ENCODE measurements at regions not wholly inside any gene's neighbourhood (a gene's known extent, or its start where the extent isn't known, plus 50 kb on each side); places are given as distances from the start of the nearest gene placed in this dataset.

- Histone ChIP-seq H3K4me3 (no peak overlapping the region), H3K27ac (no peak overlapping the region), H3K27me3 (replicated peaks) (no peaks in the 10 kb centered on the region), H3K9me3 (replicated peaks) (no peaks in the 10 kb centered on the region), H3K36me3 (no peaks in the 10 kb centered on the region), H3K4me1 (replicated peaks) (peaks cover 4% of the 10 kb centered on the region)
- DNase-seq (ENCODE audit: low read depth in 1 of 2, low spot score in 2 of 2), result no peak
These were observed 255.2 kb upstream of the ROBO1 start for GRCh38 chr3:80023010-80023409.

GRCh38 chr3:80018375-80018774 is 250.6 kb upstream of the ROBO1 start:
- Histone ChIP-seq H3K27me3 (replicated peaks) (no peaks in the 10 kb centered on the region), H3K9me3 (replicated peaks) (no peaks in the 10 kb centered on the region), H3K36me3 (no peaks in the 10 kb centered on the region), H3K4me3 (no peak overlapping the region), H3K4me1 (replicated peaks) (peaks cover 14% of the 10 kb centered on the region), H3K27ac (no peak overlapping the region)
- DNase-seq (ENCODE audit: low read depth in 1 of 2, low spot score in 2 of 2), result peak in 1 of 2 experiments; percentile 13

GRCh38 chr3:80017369-80017768 is 249.6 kb upstream of the ROBO1 start:
- no peaks in the 10 kb centered on the region for H3K27me3 ChIP-seq (replicated peaks)
- H3K36me3 ChIP-seq, result no peaks in the 10 kb centered on the region
- peaks cover 14% of the 10 kb centered on the region for H3K4me1 ChIP-seq (replicated peaks)
- no peak overlapping the region for H3K27ac ChIP-seq
- no peak for DNase-seq (ENCODE audit: low read depth in 1 of 2, low spot score in 2 of 2)
- H3K4me3 ChIP-seq, result no peak overlapping the region
- H3K9me3 ChIP-seq (replicated peaks), result no peaks in the 10 kb centered on the region

- no peak overlapping the region for H3K4me3 ChIP-seq
- peaks cover 14% of the 10 kb centered on the region for H3K4me1 ChIP-seq (replicated peaks)
- H3K27me3 ChIP-seq (replicated peaks), result no peaks in the 10 kb centered on the region
- DNase-seq (ENCODE audit: low read depth in 1 of 2, low spot score in 2 of 2), result no peak
- no peak overlapping the region for H3K27ac ChIP-seq
- H3K36me3 ChIP-seq, result no peaks in the 10 kb centered on the region
- no peaks in the 10 kb centered on the region for H3K9me3 ChIP-seq (replicated peaks)
These were observed 246.8 kb upstream of the ROBO1 start for GRCh38 chr3:80014576-80014975.

DNA sequence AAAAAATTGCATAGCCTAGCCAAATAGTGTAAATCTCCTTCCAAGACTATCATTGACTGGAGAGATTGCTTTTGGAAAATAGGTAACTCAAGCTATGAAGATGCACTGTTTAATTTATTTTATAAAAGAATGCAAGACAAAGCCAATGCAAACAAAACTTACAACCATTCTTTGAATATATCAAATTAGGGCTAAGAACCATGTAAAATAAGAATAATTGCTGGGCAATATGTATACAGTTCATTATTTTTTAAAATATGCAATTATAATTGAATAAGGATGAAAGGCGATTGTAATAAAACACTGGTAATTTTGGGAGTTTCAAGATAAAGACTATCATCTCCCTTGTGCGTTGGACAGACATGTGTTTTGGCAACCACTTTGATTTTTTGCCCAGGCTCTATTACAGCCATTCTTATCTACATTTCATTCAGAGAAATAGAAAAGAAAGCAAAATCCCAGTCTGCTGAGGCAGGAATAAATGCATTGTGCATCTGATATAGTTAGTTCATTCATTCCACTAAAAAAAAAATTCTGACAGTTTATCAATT is 242.3 kb upstream of the ROBO1 start:
- Histone ChIP-seq H3K27me3 (replicated peaks) (no peaks in the 10 kb centered on the region), H3K4me1 (replicated peaks) (0 out of 2 replicates have a peak, but pooled peaks cover 3% of the 10 kb centered on the region), H3K27ac (no peak overlapping the region), H3K4me3 (no peak overlapping the region), H3K36me3 (no peaks in the 10 kb centered on the region), H3K9me3 (replicated peaks) (no peaks in the 10 kb centered on the region)
- DNase-seq (ENCODE audit: low read depth in 1 of 2, low spot score in 2 of 2), result no peak

DNA sequence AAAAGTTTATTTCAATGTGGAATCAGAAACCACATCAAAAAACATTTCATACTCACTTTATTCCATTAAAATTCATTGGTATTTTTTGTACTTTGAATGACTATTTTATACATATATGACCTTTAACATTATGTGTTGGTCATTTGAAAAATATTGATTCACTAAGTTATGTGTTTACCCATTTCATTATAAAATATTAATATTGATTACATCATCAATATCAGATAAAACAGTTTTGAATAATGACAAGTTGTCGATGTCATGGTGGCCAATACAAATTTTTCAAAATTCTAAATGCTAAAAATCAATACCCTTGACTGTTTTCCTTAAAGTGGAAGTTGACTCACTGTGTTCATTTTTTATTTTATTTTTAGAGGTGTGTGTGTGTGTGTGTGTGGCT is 239.7 kb upstream of the ROBO1 start:
- Histone ChIP-seq H3K27ac (no peak overlapping the region), H3K9me3 (replicated peaks) (no peaks in the 10 kb centered on the region), H3K4me1 (replicated peaks) (no peaks in the 10 kb centered on the region), H3K27me3 (replicated peaks) (no peaks in the 10 kb centered on the region), H3K4me3 (no peak overlapping the region), H3K36me3 (no peaks in the 10 kb centered on the region)
- no peak for DNase-seq (ENCODE audit: low read depth in 1 of 2, low spot score in 2 of 2)

- Histone ChIP-seq H3K4me3 (no peak overlapping the region), H3K36me3 (no peaks in the 10 kb centered on the region), H3K4me1 (replicated peaks) (no peaks in the 10 kb centered on the region), H3K27ac (no peak overlapping the region), H3K27me3 (replicated peaks) (no peaks in the 10 kb centered on the region), H3K9me3 (replicated peaks) (no peaks in the 10 kb centered on the region)
- DNase-seq (ENCODE audit: low read depth in 1 of 2, low spot score in 2 of 2), result no peak
These were observed 238.5 kb upstream of the ROBO1 start for GRCh38 chr3:80006315-80006714.

DNA sequence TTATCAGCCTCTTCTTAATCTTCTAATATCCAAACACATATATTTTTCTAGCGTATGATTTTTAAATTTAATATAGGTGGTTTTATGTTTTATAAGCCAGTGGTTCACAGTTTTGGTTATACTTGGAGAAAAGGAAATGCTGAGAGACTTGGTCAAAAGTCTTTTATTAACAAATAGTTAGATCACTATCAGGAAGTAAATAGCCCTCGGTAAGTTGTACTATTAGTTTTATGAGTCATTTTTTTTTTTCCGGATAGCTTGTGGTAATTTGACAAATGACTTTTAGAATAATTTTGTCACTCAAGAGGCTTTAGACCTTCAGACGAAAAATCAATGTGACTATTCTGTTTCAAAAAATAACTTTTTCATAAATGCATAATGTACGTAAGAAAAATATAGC is 232.2 kb upstream of the ROBO1 start:
- DNase-seq (ENCODE audit: low read depth in 1 of 2, low spot score in 2 of 2), result no peak
- Histone ChIP-seq H3K9me3 (replicated peaks) (no peaks in the 10 kb centered on the region), H3K4me3 (no peak overlapping the region)

DNA sequence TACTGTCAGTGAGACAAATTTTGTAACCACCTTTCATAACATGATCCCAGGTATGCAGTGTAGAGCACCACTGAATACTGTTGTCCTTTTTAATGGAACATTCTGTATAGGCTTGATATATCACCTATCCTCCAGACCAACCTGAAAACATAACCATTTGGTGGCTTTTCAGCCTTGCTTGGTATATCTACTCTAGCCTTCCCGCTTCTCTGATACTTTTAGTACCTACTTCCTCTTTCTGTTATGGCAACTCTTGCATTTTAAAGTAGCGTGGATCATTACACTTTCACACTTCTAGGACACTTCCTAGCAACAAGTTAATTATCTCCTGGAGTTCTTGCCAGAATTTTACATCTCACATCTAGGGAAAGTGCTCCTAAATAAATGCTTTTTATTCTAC is 226.6 kb upstream of the ROBO1 start:
- no peaks in the 10 kb centered on the region for H3K27me3 ChIP-seq (replicated peaks)
- H3K27ac ChIP-seq, result no peak overlapping the region
- no peak for DNase-seq (ENCODE audit: low read depth in 1 of 2, low spot score in 2 of 2)
- H3K4me3 ChIP-seq, result no peak overlapping the region
- no peaks in the 10 kb centered on the region for H3K36me3 ChIP-seq
- H3K9me3 ChIP-seq (replicated peaks), result no peaks in the 10 kb centered on the region; the same call in 1 of the 2 replicates
- H3K4me1 ChIP-seq (replicated peaks), result no peaks in the 10 kb centered on the region

More for the DNA sequence above, 232.2 kb upstream of the ROBO1 start:
- H3K36me3 ChIP-seq, result no peaks in the 10 kb centered on the region
- no peaks in the 10 kb centered on the region for H3K27me3 ChIP-seq (replicated peaks)
- H3K4me1 ChIP-seq (replicated peaks), result no peaks in the 10 kb centered on the region
- H3K27ac ChIP-seq, result no peak overlapping the region

- no peak overlapping the region for H3K4me3 ChIP-seq
- H3K4me1 ChIP-seq (replicated peaks), result no peaks in the 10 kb centered on the region
- no peaks in the 10 kb centered on the region for H3K36me3 ChIP-seq
- no peak for DNase-seq (ENCODE audit: low read depth in 1 of 2, low spot score in 2 of 2)
- no peak overlapping the region for H3K27ac ChIP-seq
- no peaks in the 10 kb centered on the region for H3K27me3 ChIP-seq (replicated peaks)
- no peaks in the 10 kb centered on the region for H3K9me3 ChIP-seq (replicated peaks)
These were observed 218.5 kb upstream of the ROBO1 start for GRCh38 chr3:79986338-79986737.

DNA sequence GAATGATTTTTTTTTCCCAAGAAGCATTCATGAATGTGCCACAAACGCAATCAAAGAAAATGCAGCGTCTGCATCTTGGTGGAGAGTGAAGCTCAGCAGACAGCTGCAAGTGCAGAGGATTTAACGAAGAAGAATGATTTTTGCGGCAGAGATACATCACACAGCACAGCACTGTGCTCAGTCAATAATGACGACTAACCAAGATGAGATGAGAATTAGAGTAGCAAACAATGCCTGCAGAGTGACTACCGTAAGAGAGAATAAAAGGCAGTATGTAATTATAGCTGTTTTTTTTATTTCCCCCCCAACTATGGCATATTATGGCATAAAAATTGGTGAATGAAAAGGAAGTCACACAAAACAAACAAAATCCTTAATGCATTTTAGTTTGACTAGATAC is 218.0 kb upstream of the ROBO1 start:
- Histone ChIP-seq H3K36me3 (no peaks in the 10 kb centered on the region), H3K27ac (no peak overlapping the region), H3K9me3 (replicated peaks) (no peaks in the 10 kb centered on the region), H3K4me1 (replicated peaks) (no peaks in the 10 kb centered on the region), H3K27me3 (replicated peaks) (no peaks in the 10 kb centered on the region), H3K4me3 (no peak overlapping the region)
- no peak for DNase-seq (ENCODE audit: low read depth in 1 of 2, low spot score in 2 of 2)

DNA sequence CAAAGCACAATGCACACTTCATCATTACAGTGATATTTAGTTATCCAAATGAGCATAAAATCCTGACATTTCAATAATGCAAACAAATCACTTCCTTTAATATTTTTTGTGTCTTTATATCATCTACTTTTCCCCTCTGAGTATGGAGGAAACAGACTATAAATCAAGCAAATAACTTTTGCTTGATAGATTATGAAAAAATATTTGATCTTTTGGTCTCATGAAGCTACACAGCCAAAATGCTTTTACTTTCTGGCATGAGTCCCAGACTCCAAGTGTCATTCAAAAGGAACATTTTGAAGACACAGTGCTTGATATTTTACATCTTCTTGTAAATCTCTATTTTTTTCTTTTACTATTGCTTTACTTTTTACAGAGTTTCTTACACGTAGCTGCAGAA is 215.3 kb upstream of the ROBO1 start:
- no peaks in the 10 kb centered on the region for H3K27me3 ChIP-seq (replicated peaks)
- no peak overlapping the region for H3K27ac ChIP-seq
- DNase-seq (ENCODE audit: low read depth in 1 of 2, low spot score in 2 of 2), result no peak
- no peaks in the 10 kb centered on the region for H3K36me3 ChIP-seq
- no peaks in the 10 kb centered on the region for H3K4me1 ChIP-seq (replicated peaks)
- no peak overlapping the region for H3K4me3 ChIP-seq
- no peaks in the 10 kb centered on the region for H3K9me3 ChIP-seq (replicated peaks)

DNA sequence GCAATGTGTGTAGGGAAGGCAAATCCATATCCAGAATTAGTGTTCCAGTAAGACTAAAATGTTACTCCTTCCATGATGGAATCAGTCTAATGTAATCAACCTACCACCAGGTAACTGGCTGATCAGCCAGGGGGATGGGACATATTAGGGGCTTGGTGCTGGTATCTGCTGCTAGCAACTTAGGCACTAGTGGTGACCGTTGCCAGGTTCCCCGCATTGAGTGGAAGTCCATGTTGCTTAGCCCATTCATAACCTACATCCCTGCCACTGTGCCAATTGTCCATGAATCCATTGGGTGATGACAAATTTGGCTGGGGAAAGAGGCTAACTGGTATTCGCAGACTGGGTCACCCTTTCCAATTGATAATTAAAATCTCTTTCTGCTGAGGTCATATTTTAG is 212.2 kb upstream of the ROBO1 start:
- Histone ChIP-seq H3K9me3 (replicated peaks) (no peaks in the 10 kb centered on the region), H3K4me1 (replicated peaks) (peaks cover 11% of the 10 kb centered on the region), H3K27ac (no peak overlapping the region), H3K4me3 (no peak overlapping the region), H3K36me3 (no peaks in the 10 kb centered on the region), H3K27me3 (replicated peaks) (no peaks in the 10 kb centered on the region)
- no peak for DNase-seq (ENCODE audit: low read depth in 1 of 2, low spot score in 2 of 2)

DNA sequence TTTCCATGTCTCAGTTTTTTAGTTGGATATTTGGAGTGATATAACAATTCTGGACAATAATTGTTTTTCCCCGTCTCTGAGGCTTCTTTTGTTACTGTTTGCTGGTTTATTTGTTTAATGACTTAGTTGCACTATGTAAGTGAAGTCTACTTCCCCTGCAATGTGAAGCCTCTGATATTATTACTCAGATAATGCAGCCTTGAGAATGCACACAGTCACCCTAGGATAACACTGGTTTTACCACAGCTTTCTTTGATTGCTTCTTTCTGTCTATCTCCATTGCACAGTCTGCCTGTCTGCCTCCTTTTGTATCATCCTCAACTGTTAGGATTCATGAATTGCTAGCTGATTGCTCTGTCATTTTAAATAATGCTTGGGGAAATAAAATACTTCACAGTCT is 208.7 kb upstream of the ROBO1 start:
- H3K9me3 ChIP-seq (replicated peaks), result no peaks in the 10 kb centered on the region
- H3K4me1 ChIP-seq (replicated peaks), result peaks cover 11% of the 10 kb centered on the region

DNA sequence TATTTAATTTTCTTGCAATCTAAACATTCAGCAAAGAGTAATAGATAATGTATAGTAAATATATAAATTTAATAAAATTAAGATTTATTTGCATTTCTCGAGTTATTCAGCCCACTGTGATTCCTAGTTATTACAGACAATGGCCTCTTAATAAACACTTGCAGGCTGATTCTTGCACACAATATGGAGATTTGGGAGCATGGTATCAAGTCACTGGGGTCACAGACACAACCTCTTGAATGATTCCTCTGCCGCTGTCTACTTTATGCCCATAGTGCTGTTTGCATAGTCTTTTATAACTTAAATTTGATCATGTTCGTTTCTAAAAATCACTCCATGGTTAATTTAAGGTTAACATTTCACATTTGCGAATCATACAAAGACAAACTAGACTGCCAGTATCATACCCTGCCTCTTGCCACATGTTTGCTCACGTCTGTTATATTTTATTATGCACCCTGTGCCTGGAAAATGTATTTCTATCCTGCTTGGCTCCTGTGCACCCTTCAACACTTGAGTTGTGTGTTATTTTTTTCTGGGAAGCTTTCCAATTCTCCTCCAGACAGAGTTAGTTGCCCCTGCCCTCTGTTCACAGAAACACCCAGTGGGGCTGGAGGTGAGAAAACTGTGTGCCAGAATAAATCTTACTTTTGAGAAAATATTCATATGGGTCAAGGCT is 206.3 kb upstream of the ROBO1 start:
- H3K27ac ChIP-seq, result no peak overlapping the region
- DNase-seq (ENCODE audit: low read depth in 1 of 2, low spot score in 2 of 2), result no peak
- H3K27me3 ChIP-seq (replicated peaks), result no peaks in the 10 kb centered on the region
- H3K9me3 ChIP-seq (replicated peaks), result no peaks in the 10 kb centered on the region
- no peaks in the 10 kb centered on the region for H3K36me3 ChIP-seq
- peaks cover 11% of the 10 kb centered on the region for H3K4me1 ChIP-seq (replicated peaks)
- H3K4me3 ChIP-seq, result no peak overlapping the region

More for the DNA sequence above, 208.7 kb upstream of the ROBO1 start:
- Histone ChIP-seq H3K27me3 (replicated peaks) (no peaks in the 10 kb centered on the region), H3K36me3 (no peaks in the 10 kb centered on the region), H3K4me3 (no peak overlapping the region), H3K27ac (no peak overlapping the region)
- peak in 1 of 2 experiments; percentile 39 for DNase-seq (ENCODE audit: low read depth in 1 of 2, low spot score in 2 of 2)
